ENCODE measurements at regions not wholly inside any gene's neighbourhood (a gene's known extent, or its start where the extent isn't known, plus 50 kb on each side); places are given as distances from the start of the nearest gene placed in this dataset.

- H3K4me2 ChIP-seq (ENCODE audit: low read depth, low read length, poor library complexity, severe bottlenecking): no peak overlapping the region
- no peak overlapping the region for H3K9ac ChIP-seq (ENCODE audit: low read length)
- no peaks in the 10 kb centered on the region for H3K9me2 ChIP-seq (replicated peaks; ENCODE audit: insufficient read depth, low read length)
- no peaks in the 10 kb centered on the region for H4K20me1 ChIP-seq (ENCODE audit: low read depth, low read length)
- no peak overlapping the region for H3K4me3 ChIP-seq (ENCODE audit: insufficient read depth, low read length, poor library complexity, severe bottlenecking)
- no peaks in the 10 kb centered on the region for H3K36me3 ChIP-seq (ENCODE audit: low read length)
- TF ChIP-seq EZH2phosphoT487 (conservative IDR thresholded peaks at IDR 0.05; ENCODE audit: low read length): no peak
- TF ChIP-seq, protein P1, sequence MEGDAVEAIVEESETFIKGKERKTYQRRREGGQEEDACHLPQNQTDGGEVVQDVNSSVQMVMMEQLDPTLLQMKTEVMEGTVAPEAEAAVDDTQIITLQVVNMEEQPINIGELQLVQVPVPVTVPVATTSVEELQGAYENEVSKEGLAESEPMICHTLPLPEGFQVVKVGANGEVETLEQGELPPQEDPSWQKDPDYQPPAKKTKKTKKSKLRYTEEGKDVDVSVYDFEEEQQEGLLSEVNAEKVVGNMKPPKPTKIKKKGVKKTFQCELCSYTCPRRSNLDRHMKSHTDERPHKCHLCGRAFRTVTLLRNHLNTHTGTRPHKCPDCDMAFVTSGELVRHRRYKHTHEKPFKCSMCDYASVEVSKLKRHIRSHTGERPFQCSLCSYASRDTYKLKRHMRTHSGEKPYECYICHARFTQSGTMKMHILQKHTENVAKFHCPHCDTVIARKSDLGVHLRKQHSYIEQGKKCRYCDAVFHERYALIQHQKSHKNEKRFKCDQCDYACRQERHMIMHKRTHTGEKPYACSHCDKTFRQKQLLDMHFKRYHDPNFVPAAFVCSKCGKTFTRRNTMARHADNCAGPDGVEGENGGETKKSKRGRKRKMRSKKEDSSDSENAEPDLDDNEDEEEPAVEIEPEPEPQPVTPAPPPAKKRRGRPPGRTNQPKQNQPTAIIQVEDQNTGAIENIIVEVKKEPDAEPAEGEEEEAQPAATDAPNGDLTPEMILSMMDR (IDR thresholded peaks at IDR 0.05; ENCODE audit: insufficient read depth, low read length, poor library complexity, severe bottlenecking): no peak
- H3K79me2 ChIP-seq (ENCODE audit: insufficient read depth, low read length): no peaks in the 10 kb centered on the region
- no peaks in the 10 kb centered on the region for H3K9me3 ChIP-seq (ENCODE audit: insufficient read depth, low read length)
- no peaks in the 10 kb centered on the region for H3F3A ChIP-seq (ENCODE audit: insufficient read depth)
- H3K27me3 ChIP-seq (ENCODE audit: low read length): no peaks in the 10 kb centered on the region
- no peak overlapping the region for H2AFZ ChIP-seq (ENCODE audit: low read depth, low read length, severe bottlenecking)
- H3K27ac ChIP-seq (ENCODE audit: low read depth, low read length): no peak overlapping the region
Observed at GRCh38 chr22:44578516-44579230, 80.6 kb upstream of the RTL6 start.

DNA sequence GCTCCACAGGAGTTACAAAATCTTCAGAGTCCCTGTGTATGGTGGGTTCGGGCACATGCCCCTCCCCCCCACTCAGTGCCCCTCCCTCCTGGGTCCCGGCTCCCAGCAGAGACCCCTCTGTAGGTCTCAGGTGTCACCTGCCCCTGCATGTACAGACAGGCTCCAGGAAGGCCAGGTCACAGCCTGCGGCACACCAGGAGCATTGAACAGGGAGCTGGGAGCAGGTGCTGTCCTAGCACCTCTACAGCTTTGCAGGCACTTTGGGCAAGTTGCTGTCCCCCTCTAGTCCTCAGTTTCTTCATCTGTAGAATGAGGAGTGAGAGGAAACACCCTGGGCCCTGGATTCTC lies 80.1 kb upstream of the RTL6 start:
- no peak for TF ChIP-seq EZH2phosphoT487 (conservative IDR thresholded peaks at IDR 0.05; ENCODE audit: low read length)
- TF ChIP-seq, protein P1 (IDR thresholded peaks at IDR 0.05; ENCODE audit: insufficient read depth, low read length, poor library complexity, severe bottlenecking): no peak
- H3K4me2 ChIP-seq (ENCODE audit: low read depth, low read length, poor library complexity, severe bottlenecking): no peak overlapping the region
- H3K36me3 ChIP-seq (ENCODE audit: low read length): no peaks in the 10 kb centered on the region
- no peaks in the 10 kb centered on the region for H4K20me1 ChIP-seq (ENCODE audit: low read depth, low read length)
- H3K9me3 ChIP-seq (ENCODE audit: insufficient read depth, low read length): no peaks in the 10 kb centered on the region
- H3K9ac ChIP-seq (ENCODE audit: low read length): no peak overlapping the region
- H3F3A ChIP-seq (ENCODE audit: insufficient read depth): no peaks in the 10 kb centered on the region
- no peak overlapping the region for H2AFZ ChIP-seq (ENCODE audit: low read depth, low read length, severe bottlenecking)
- no peaks in the 10 kb centered on the region for H3K79me2 ChIP-seq (ENCODE audit: insufficient read depth, low read length)
- no peak overlapping the region for H3K4me3 ChIP-seq (ENCODE audit: insufficient read depth, low read length, poor library complexity, severe bottlenecking)
- H3K27me3 ChIP-seq (ENCODE audit: low read length): no peaks in the 10 kb centered on the region
- no peaks in the 10 kb centered on the region for H3K9me2 ChIP-seq (replicated peaks; ENCODE audit: insufficient read depth, low read length)
- no peak overlapping the region for H3K27ac ChIP-seq (ENCODE audit: low read depth, low read length)

GRCh38 chr22:44577391-44578109 lies 79.5 kb upstream of the RTL6 start:
- Histone ChIP-seq H3F3A (ENCODE audit: insufficient read depth) (no peaks in the 10 kb centered on the region), H3K9me2 (replicated peaks; ENCODE audit: insufficient read depth, low read length) (no peaks in the 10 kb centered on the region), H3K9me3 (ENCODE audit: insufficient read depth, low read length) (no peaks in the 10 kb centered on the region), H3K4me2 (ENCODE audit: low read depth, low read length, poor library complexity, severe bottlenecking) (no peak overlapping the region), H3K9ac (ENCODE audit: low read length) (no peak overlapping the region), H4K20me1 (ENCODE audit: low read depth, low read length) (no peaks in the 10 kb centered on the region), H3K4me3 (ENCODE audit: insufficient read depth, low read length, poor library complexity, severe bottlenecking) (no peak overlapping the region), H3K27me3 (ENCODE audit: low read length) (no peaks in the 10 kb centered on the region), H3K36me3 (ENCODE audit: low read length) (no peaks in the 10 kb centered on the region), H3K79me2 (ENCODE audit: insufficient read depth, low read length) (no peaks in the 10 kb centered on the region), H2AFZ (ENCODE audit: low read depth, low read length, severe bottlenecking) (no peak overlapping the region), H3K27ac (ENCODE audit: low read depth, low read length) (no peak overlapping the region)
- no peak for TF ChIP-seq EZH2phosphoT487 (conservative IDR thresholded peaks at IDR 0.05; ENCODE audit: low read length)
- TF ChIP-seq, protein P1 (IDR thresholded peaks at IDR 0.05; ENCODE audit: insufficient read depth, low read length, poor library complexity, severe bottlenecking): no peak
